ENCODE measurements at regions not wholly inside any gene's neighbourhood (a gene's known extent, or its start where the extent isn't known, plus 50 kb on each side); places are given as distances from the start of the nearest gene placed in this dataset.

DNA sequence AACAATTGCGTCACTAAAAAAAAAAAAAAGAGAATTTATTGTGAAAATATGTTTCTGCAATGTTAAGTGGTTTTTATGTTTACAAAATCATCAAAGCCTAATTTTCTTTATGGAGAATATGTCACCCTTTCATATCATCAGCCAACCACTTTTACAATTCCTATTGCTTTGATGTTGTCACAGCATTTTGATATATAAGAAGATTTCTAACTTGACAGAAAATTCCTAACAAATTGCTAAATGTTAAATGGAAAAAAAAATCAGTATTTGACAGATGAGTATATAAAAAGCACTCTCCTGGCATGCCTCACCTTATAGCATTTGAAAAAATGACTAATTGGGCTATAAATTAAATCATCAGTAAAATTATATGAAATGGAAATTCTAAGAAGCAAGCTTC, 1457.3 kb upstream of the ALCAM start (continued):
- TF ChIP-seq ZBED1 (IDR thresholded peaks at IDR 0.05; ENCODE audit: borderline replicate concordance): no peak

DNA sequence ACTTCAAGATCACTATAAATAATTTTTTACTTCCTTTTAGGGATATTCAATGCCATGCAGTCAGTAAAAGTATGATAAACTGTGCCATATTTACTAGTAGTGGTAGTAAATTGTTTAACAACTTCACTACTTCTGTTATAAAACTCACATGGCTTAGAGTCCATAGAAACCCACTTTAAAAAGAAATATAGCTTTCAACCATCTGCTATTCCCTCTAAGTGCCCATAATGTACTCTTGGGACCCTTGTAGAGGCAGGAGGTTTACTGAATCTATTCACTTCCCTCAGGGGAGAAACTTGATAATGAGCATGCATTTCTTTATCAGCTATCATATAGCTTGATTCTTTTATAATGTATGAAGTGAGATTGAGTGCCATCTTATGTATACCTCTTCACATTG, 1448.4 kb upstream of the ALCAM start:
- intact Hi-C loops (cut with micrococcal nuclease; ENCODE audit: unreplicated experiment): no loop called here
- Histone ChIP-seq H3K4me2 (ENCODE audit: control insufficient read depth, insufficient read depth) (no peak overlapping the region), H3K27me3 (replicated peaks in 1 of 2; ENCODE audit: control insufficient read depth in 2 of 2, insufficient read depth in 2 of 2, low read length in 1 of 2) (no peaks in the 10 kb centered on the region), H3K27ac (ENCODE audit: control insufficient read depth, insufficient read depth) (no peak overlapping the region), H3K4me3 (no peak overlapping the region), H2AFZ (ENCODE audit: control insufficient read depth, low read depth, low read length) (no peak overlapping the region), H4K20me1 (ENCODE audit: control insufficient read depth, insufficient read depth) (no peaks in the 10 kb centered on the region), H3K79me2 (ENCODE audit: control insufficient read depth, insufficient read depth, low read length) (no peaks in the 10 kb centered on the region), H3K36me3 (ENCODE audit: control insufficient read depth in 2 of 2, insufficient read depth in 2 of 2, low read length in 1 of 2) (no peaks in the 10 kb centered on the region), H3K9me3 (replicated peaks; ENCODE audit: control insufficient read depth, insufficient read depth, low read length) (no peaks in the 10 kb centered on the region), H3K4me1 (ENCODE audit: control insufficient read depth, insufficient read depth, low read length) (no peaks in the 10 kb centered on the region), H3K9ac (ENCODE audit: control insufficient read depth, insufficient read depth, low read length) (no peak overlapping the region)
- no TSS peak for BruUV-seq (replicated peaks)
- ATAC-seq (no peak), DNase-seq (ENCODE audit: low read depth, low spot score) (no peak), FAIRE-seq (no peak)
- TF ChIP-seq BHLHE40 (IDR thresholded peaks at IDR 0.05; ENCODE audit: borderline replicate concordance in 1 of 2, low read depth in 2 of 2, low read length in 1 of 2): no peak
- TF ChIP-seq, protein P1, sequence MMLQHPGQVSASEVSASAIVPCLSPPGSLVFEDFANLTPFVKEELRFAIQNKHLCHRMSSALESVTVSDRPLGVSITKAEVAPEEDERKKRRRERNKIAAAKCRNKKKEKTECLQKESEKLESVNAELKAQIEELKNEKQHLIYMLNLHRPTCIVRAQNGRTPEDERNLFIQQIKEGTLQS (IDR thresholded peaks at IDR 0.05; ENCODE audit: borderline replicate concordance, extremely low read depth, low read depth, low read length): no peak
- TF ChIP-seq KDM1A (IDR thresholded peaks at IDR 0.05; ENCODE audit: borderline replicate concordance): no peak
- no peak for TF ChIP-seq EED (IDR thresholded peaks at IDR 0.05; ENCODE audit: low read depth)
- TF ChIP-seq, protein P2, sequence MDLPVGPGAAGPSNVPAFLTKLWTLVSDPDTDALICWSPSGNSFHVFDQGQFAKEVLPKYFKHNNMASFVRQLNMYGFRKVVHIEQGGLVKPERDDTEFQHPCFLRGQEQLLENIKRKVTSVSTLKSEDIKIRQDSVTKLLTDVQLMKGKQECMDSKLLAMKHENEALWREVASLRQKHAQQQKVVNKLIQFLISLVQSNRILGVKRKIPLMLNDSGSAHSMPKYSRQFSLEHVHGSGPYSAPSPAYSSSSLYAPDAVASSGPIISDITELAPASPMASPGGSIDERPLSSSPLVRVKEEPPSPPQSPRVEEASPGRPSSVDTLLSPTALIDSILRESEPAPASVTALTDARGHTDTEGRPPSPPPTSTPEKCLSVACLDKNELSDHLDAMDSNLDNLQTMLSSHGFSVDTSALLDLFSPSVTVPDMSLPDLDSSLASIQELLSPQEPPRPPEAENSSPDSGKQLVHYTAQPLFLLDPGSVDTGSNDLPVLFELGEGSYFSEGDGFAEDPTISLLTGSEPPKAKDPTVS (IDR thresholded peaks at IDR 0.05; ENCODE audit: low read depth, low read length): no peak
- no peak for TF ChIP-seq ESRRA (IDR thresholded peaks at IDR 0.05; ENCODE audit: low read length)
- TF ChIP-seq HDAC2 (IDR thresholded peaks at IDR 0.05): no peak
- TF ChIP-seq, protein P3, sequence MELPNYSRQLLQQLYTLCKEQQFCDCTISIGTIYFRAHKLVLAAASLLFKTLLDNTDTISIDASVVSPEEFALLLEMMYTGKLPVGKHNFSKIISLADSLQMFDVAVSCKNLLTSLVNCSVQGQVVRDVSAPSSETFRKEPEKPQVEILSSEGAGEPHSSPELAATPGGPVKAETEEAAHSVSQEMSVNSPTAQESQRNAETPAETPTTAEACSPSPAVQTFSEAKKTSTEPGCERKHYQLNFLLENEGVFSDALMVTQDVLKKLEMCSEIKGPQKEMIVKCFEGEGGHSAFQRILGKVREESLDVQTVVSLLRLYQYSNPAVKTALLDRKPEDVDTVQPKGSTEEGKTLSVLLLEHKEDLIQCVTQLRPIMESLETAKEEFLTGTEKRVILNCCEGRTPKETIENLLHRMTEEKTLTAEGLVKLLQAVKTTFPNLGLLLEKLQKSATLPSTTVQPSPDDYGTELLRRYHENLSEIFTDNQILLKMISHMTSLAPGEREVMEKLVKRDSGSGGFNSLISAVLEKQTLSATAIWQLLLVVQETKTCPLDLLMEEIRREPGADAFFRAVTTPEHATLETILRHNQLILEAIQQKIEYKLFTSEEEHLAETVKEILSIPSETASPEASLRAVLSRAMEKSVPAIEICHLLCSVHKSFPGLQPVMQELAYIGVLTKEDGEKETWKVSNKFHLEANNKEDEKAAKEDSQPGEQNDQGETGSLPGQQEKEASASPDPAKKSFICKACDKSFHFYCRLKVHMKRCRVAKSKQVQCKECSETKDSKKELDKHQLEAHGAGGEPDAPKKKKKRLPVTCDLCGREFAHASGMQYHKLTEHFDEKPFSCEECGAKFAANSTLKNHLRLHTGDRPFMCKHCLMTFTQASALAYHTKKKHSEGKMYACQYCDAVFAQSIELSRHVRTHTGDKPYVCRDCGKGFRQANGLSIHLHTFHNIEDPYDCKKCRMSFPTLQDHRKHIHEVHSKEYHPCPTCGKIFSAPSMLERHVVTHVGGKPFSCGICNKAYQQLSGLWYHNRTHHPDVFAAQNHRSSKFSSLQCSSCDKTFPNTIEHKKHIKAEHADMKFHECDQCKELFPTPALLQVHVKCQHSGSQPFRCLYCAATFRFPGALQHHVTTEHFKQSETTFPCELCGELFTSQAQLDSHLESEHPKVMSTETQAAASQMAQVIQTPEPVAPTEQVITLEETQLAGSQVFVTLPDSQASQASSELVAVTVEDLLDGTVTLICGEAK (IDR thresholded peaks at IDR 0.05; ENCODE audit: borderline replicate concordance): no peak
- TF ChIP-seq IRF4 (IDR thresholded peaks at IDR 0.05; ENCODE audit: low read depth, low read length): no peak
- TF ChIP-seq MTA2 (IDR thresholded peaks at IDR 0.05; ENCODE audit: low read depth): no peak
- ChIA-PET RAD21 (ENCODE audit: unreplicated experiment) (interaction anchor here (1.2 to 1.5 kb wide), 2 partner anchors 32 to 77 kb away, joined by 3 to 4 read pairs; no protein-coding TSS in a partner anchor), POLR2A (no interaction called here), SMC1A (ENCODE audit: uncharacterized antibody, unreplicated experiment) (no interaction called here), CTCF (no interaction called here)
- in situ Hi-C loops (cut with MboI): no loop called here
